ACHN (cell line): ENCODE measurements at regions not wholly inside any gene's neighbourhood (a gene's known extent, or its start where the extent isn't known, plus 50 kb on each side); places are given as distances from the start of the nearest gene placed in this dataset.
A peak's percentile ranks its signal among the peaks of the same experiment; 100 is the strongest.
"Not testable (repeated sequence)": the region's sequence is repeated elsewhere in the genome, so short reads cannot be mapped to it uniquely, and the experiment has no call there.

ENCODE experiments used
- DNase-seq: peaks from one replicate; pipeline ENCODE4 v3.0.0-alpha.2; 2015
- in situ Hi-C: cut with HindIII; loops from 2 replicates; pipeline ENCODE4 v1.10.0; 2017; ENCODE audit warnings: low sequenced_read_pairs, low pct_ligation_motif_present, low pct_unique_long_range_greater_than_20kb

GRCh38 chr15:23750179-23750578 is 63.1 kb upstream of the NDN start:
- in situ Hi-C loops = no loop called here
- DNase-seq = no peak

GRCh38 chr15:23750776-23751175 is 63.7 kb upstream of the NDN start:
- in situ Hi-C loops = no loop called here
- DNase-seq = no peak

GRCh38 chr15:23753248-23753647 is 66.1 kb upstream of the NDN start:
- in situ Hi-C loops = no loop called here
- no peak for DNase-seq

- in situ Hi-C loops = no loop called here
- no peak for DNase-seq
These were observed 71.8 kb upstream of the NDN start for GRCh38 chr15:23758891-23759290.

- in situ Hi-C loops = no loop called here
- DNase-seq = no peak
These were observed 72.9 kb upstream of the NDN start for GRCh38 chr15:23760024-23760423.

GRCh38 chr15:23761386-23761785 is 74.3 kb upstream of the NDN start:
- DNase-seq = no peak
- in situ Hi-C loops = no loop called here

GRCh38 chr15:23762026-23762425 is 74.9 kb upstream of the NDN start:
- in situ Hi-C loops = no loop called here
- DNase-seq = no peak

- in situ Hi-C loops = no loop called here
- DNase-seq = no peak
These were observed 75.9 kb upstream of the NDN start for GRCh38 chr15:23763021-23763420.

- in situ Hi-C loops = no loop called here
- no peak for DNase-seq
These were observed 77.2 kb upstream of the NDN start for GRCh38 chr15:23764306-23764705.

- no peak for DNase-seq
- in situ Hi-C loops = no loop called here
These were observed 77.6 kb upstream of the NDN start for GRCh38 chr15:23764716-23765115.

GRCh38 chr15:23766779-23767178 is 79.7 kb upstream of the NDN start:
- in situ Hi-C loops, DNase-seq: not testable (repeated sequence)

GRCh38 chr15:23773093-23773492 is 86.0 kb upstream of the NDN start:
- DNase-seq = no peak
- in situ Hi-C loops = no loop called here

GRCh38 chr15:23787346-23788105 is 100.4 kb upstream of the NDN start:
- in situ Hi-C loops = no loop called here
- DNase-seq = no peak

- DNase-seq = no peak
- in situ Hi-C loops = no loop called here
These were observed 106.1 kb upstream of the NDN start for GRCh38 chr15:23793191-23793680.

- in situ Hi-C loops = no loop called here
- DNase-seq = no peak
These were observed 110.8 kb upstream of the NDN start for GRCh38 chr15:23797747-23798446.

GRCh38 chr15:23801881-23802280 is 114.8 kb upstream of the NDN start:
- no peak for DNase-seq
- in situ Hi-C loops = no loop called here

- in situ Hi-C loops, DNase-seq: not testable (repeated sequence)
These were observed 115.9 kb upstream of the NDN start for GRCh38 chr15:23802896-23803435.

- no peak for DNase-seq
- in situ Hi-C loops = no loop called here
These were observed 119.9 kb upstream of the NDN start for GRCh38 chr15:23806980-23807379.

- in situ Hi-C loops = no loop called here
- peak; percentile 7 for DNase-seq
These were observed 136.4 kb upstream of the NDN start for GRCh38 chr15:23823508-23823907.

GRCh38 chr15:23828786-23829185 is 141.7 kb upstream of the NDN start:
- no peak for DNase-seq
- in situ Hi-C loops = no loop called here
